ACC112 (cell line): ENCODE measurements at regions not wholly inside any gene's neighbourhood (a gene's known extent, or its start where the extent isn't known, plus 50 kb on each side); places are given as distances from the start of the nearest gene placed in this dataset.
"Not testable (repeated sequence)": the region's sequence is repeated elsewhere in the genome, so short reads cannot be mapped to it uniquely, and the experiment has no call there.

Source experiments
- H2AFZ ChIP-seq: fragments of 200-600 bp; sonication (generic); one replicate; pipeline ENCODE4 v1.6.0; 2017; ENCODE audit warnings: antibody characterized with exemption, low read length; ENCODE audit not compliant: unreplicated experiment
- H3K27ac ChIP-seq: fragments of 200-600 bp; sonication (generic); 2 replicates; pipeline ENCODE4 v1.5.1; 2014; ENCODE audit warnings: low read depth, mild to moderate bottlenecking, antibody characterized with exemption, low read length, moderate library complexity
- H3K27me3 ChIP-seq: fragments of 200-600 bp; sonication (generic); 2 replicates; pipeline ENCODE4 v1.6.1; 2014; ENCODE audit warnings: mild to moderate bottlenecking, antibody characterized with exemption, low read length, moderate library complexity, mixed read lengths; ENCODE audit not compliant: insufficient read depth
- H3K36me3 ChIP-seq: fragments of 200-600 bp; sonication (generic); 2 replicates; pipeline ENCODE4 v1.6.1; 2016; ENCODE audit warnings: mild to moderate bottlenecking, antibody characterized with exemption, low read length, moderate library complexity, mixed read lengths; ENCODE audit not compliant: insufficient read depth
- H3K4me1 ChIP-seq: fragments of 200-600 bp; sonication (generic); one replicate; pipeline ENCODE4 v1.6.1; 2016; ENCODE audit warnings: low read length, mixed read lengths; ENCODE audit not compliant: insufficient read depth, unreplicated experiment, control insufficient read depth
- H3K4me3 ChIP-seq: fragments of 200-600 bp; sonication (generic); 2 replicates; pipeline ENCODE4 v1.5.1; 2014; ENCODE audit warnings: mild to moderate bottlenecking, low read depth, low read length
- H3K79me2 ChIP-seq: fragments of 200-600 bp; sonication (generic); one replicate; pipeline ENCODE4 v1.6.0; 2016; ENCODE audit warnings: low read length; ENCODE audit not compliant: control insufficient read depth, unreplicated experiment, insufficient read depth

GRCh38 chr10:118967160-118967559, 62.4 kb upstream of the NANOS1 start:
- Histone ChIP-seq H3K4me3 (no peak overlapping the region), H3K27me3 (no peaks in the 10 kb centered on the region), H3K4me1 (no peaks in the 10 kb centered on the region), H3K79me2 (no peaks in the 10 kb centered on the region), H3K27ac (no peak overlapping the region), H2AFZ (no peak overlapping the region), H3K36me3 (no peaks in the 10 kb centered on the region)

GRCh38 chr10:118968060-118968459, 61.5 kb upstream of the NANOS1 start:
- Histone ChIP-seq H3K27ac (no peak overlapping the region), H3K36me3 (no peaks in the 10 kb centered on the region), H3K4me1 (no peaks in the 10 kb centered on the region), H3K27me3 (no peaks in the 10 kb centered on the region), H3K4me3 (no peak overlapping the region), H2AFZ (no peak overlapping the region), H3K79me2 (no peaks in the 10 kb centered on the region)

- Histone ChIP-seq H3K27ac (no peak overlapping the region), H3K4me1 (no peaks in the 10 kb centered on the region), H3K4me3 (no peak overlapping the region), H3K27me3 (0 out of 2 replicates have a peak, but pooled peaks cover 1% of the 10 kb centered on the region), H3K36me3 (no peaks in the 10 kb centered on the region), H2AFZ (no peak overlapping the region), H3K79me2 (no peaks in the 10 kb centered on the region)
These were observed 61.0 kb upstream of the NANOS1 start for GRCh38 chr10:118968482-118968881.

- H3K79me2 ChIP-seq: no peaks in the 10 kb centered on the region
- H3K36me3 ChIP-seq: no peaks in the 10 kb centered on the region
- no peak overlapping the region for H3K4me3 ChIP-seq
- H3K4me1 ChIP-seq: no peaks in the 10 kb centered on the region
- peaks cover 7% of the 10 kb centered on the region; the same call in 1 of the 2 replicates for H3K27me3 ChIP-seq
- no peak overlapping the region for H2AFZ ChIP-seq
- H3K27ac ChIP-seq: no peak overlapping the region
These were observed 60.5 kb upstream of the NANOS1 start for GRCh38 chr10:118969014-118969413.

- H3K27me3 ChIP-seq: peaks cover 8% of the 10 kb centered on the region; the same call in 1 of the 2 replicates
- H3K27ac ChIP-seq: no peak overlapping the region
- no peak overlapping the region for H2AFZ ChIP-seq
- H3K79me2 ChIP-seq: no peaks in the 10 kb centered on the region
- H3K4me3 ChIP-seq: no peak overlapping the region
- no peaks in the 10 kb centered on the region for H3K36me3 ChIP-seq
- H3K4me1 ChIP-seq: no peaks in the 10 kb centered on the region
These were observed 58.7 kb upstream of the NANOS1 start for GRCh38 chr10:118970770-118971169.

GRCh38 chr10:118971187-118971586, 58.3 kb upstream of the NANOS1 start:
- H3K36me3 ChIP-seq: no peaks in the 10 kb centered on the region
- no peaks in the 10 kb centered on the region for H3K79me2 ChIP-seq
- no peaks in the 10 kb centered on the region for H3K4me1 ChIP-seq
- H2AFZ ChIP-seq: no peak overlapping the region
- H3K4me3 ChIP-seq: no peak overlapping the region
- no peak overlapping the region for H3K27ac ChIP-seq
- H3K27me3 ChIP-seq: peaks cover 8% of the 10 kb centered on the region; the same call in 1 of the 2 replicates

- Histone ChIP-seq H2AFZ (no peak overlapping the region), H3K4me1 (no peaks in the 10 kb centered on the region), H3K27ac (no peak overlapping the region), H3K27me3 (peaks cover 8% of the 10 kb centered on the region; the same call in 1 of the 2 replicates), H3K79me2 (no peaks in the 10 kb centered on the region), H3K36me3 (no peaks in the 10 kb centered on the region), H3K4me3 (no peak overlapping the region)
These were observed 57.6 kb upstream of the NANOS1 start for GRCh38 chr10:118971876-118972275.

- no peak overlapping the region for H2AFZ ChIP-seq
- H3K79me2 ChIP-seq: no peaks in the 10 kb centered on the region
- H3K4me3 ChIP-seq: no peak overlapping the region
- no peaks in the 10 kb centered on the region for H3K36me3 ChIP-seq
- H3K27me3 ChIP-seq: peaks cover 8% of the 10 kb centered on the region; the same call in 1 of the 2 replicates
- no peak overlapping the region for H3K27ac ChIP-seq
- no peaks in the 10 kb centered on the region for H3K4me1 ChIP-seq
These were observed 55.8 kb upstream of the NANOS1 start for GRCh38 chr10:118973744-118974143.

- Histone ChIP-seq H2AFZ (no peak overlapping the region), H3K4me1 (no peaks in the 10 kb centered on the region), H3K27ac (no peak overlapping the region), H3K4me3 (no peak overlapping the region), H3K27me3 (peaks cover 8% of the 10 kb centered on the region; the same call in 1 of the 2 replicates), H3K36me3 (no peaks in the 10 kb centered on the region), H3K79me2 (no peaks in the 10 kb centered on the region)
These were observed 54.6 kb upstream of the NANOS1 start for GRCh38 chr10:118974951-118975350.

- H3K4me3 ChIP-seq, H3K79me2 ChIP-seq, H2AFZ ChIP-seq, H3K36me3 ChIP-seq, H3K4me1 ChIP-seq, H3K27me3 ChIP-seq, H3K27ac ChIP-seq: not testable (repeated sequence)
These were observed 53.3 kb upstream of the NANOS1 start for GRCh38 chr10:118976219-118976618.

GRCh38 chr10:118977022-118977599, 52.4 kb upstream of the NANOS1 start:
- no peak overlapping the region for H3K27ac ChIP-seq
- no peaks in the 10 kb centered on the region for H3K79me2 ChIP-seq
- H3K27me3 ChIP-seq: peaks cover 8% of the 10 kb centered on the region; the same call in 1 of the 2 replicates
- no peaks in the 10 kb centered on the region for H3K4me1 ChIP-seq
- no peak overlapping the region for H2AFZ ChIP-seq
- no peaks in the 10 kb centered on the region for H3K36me3 ChIP-seq
- H3K4me3 ChIP-seq: no peak overlapping the region
